Hematopoietic multipotent progenitor cell treated with erythropoietin and hydrocortisone succinate and interleukin-3 and kit ligand, for 8 days (in vitro differentiated cells): ENCODE measurements at regions not wholly inside any gene's neighbourhood (a gene's known extent, or its start where the extent isn't known, plus 50 kb on each side); places are given as distances from the start of the nearest gene placed in this dataset.

ENCODE experiments used
- DNase-seq: peaks from one replicate; pipeline ENCODE4 v3.0.0-alpha.2; 2015

GRCh38 chr3:187618722-187619121 is 51.5 kb downstream of the SST start:
- DNase-seq, result no peak

DNA sequence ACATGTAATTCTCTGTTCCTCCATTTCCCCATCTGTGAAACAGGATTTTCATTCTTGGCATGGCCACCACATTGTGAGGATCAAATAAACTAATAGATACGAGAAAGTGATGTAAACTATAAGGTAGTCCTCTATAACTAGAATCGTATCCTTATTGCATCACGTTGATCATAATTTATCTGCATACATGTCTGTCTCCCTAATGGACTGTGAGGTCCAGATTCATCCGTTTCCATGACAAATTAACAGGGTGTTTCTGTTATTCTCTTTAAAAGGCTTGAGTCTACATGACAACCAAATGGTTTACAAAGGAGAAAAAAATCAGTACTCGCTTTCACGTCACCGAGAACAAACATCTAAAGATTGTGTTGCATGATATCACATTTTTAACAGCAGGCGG is 53.0 kb downstream of the SST start:
- no peak for DNase-seq

DNA sequence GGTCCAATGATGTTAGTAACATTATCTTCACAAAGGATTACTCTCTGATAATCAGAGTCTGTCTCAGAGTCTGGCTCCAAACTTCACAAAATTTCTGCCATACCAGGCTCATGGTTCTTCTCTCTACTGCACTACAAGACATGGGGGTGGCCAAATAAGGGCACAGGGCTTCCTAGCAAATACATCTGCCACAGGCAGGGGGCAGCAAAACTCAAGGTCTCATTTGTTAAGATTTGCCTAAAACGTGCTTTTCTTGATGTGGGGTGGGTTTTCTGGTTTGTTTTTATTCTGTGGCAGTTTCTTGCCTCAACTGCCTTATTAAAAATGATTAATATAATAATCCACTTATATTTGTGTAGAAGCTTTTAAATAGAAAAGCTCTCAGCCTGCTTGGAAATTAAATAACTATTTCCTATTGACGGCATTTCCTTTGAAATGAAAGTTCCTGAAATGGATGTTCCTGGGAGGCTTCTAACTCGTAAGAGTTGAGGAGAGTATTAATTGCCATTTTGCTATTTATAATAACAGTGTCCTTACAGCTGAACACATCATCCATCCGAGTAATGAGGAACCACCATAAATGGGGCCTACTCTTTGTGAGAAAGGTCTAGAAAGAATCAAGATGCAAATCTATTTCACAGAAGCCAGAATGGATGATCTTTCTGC is 53.8 kb downstream of the SST start:
- peak; percentile 63 for DNase-seq

DNA sequence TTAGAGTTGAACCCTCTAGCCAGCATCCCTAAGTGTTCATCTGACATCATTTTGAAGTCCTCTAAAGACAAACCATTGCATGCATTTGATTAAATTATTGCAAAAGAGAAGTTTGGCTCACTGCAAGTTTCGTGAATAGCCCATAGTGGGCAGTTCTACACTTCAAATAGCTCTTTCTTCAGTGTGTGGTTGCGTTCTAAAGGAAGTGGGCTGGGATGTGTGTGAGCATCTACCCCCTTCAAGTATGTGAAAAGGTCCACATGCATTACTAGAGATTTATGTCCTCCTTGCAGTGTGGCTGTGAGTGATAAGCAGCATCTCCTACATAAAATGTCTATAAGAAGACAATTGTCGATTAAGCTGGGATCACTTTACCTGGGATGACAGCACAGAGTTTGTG is 54.6 kb downstream of the SST start:
- DNase-seq, result no peak

DNA sequence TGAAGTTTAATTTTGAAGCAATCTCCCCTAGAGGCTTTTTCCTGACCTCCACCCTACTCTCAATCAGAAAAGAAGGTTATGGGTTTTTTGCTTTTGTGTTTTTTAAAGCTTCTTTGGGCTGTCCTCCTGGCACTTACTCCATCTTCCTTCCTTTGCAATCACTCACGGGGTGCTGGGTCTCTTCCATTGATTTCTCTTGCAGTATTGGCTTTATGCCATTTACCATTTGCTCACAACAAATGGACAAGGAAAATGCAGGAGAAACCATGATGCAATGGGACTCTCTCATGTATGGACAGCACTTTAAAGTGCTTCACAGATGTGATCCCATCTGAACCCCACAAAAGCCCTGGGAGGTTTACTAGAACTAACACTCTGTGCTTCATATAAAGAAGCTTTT is 57.5 kb downstream of the SST start:
- DNase-seq, result no peak

DNA sequence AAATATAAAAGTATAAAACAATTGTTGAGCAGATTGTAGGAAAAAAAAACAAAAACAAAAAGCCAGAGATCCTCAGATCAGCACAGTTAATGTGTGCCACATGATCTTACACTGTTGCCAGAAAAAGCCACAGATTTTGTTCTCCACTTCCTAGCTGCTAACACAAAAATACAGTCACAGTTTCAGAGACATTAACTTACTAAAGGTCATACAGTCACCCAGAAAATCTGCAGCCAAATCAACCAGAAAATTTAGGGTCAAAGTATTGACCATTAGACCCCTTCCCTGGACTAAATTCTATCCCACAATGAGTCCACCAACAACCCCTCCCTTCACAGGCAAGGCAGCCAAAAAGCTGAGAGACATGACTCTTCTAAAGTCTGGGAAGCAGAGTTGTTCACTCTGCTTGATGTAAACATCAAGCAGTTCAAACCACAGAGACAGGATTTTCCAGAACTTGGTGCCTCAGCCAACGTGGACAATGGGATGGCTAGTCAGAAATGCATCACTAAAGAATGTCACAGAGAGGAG is 59.1 kb downstream of the SST start:
- DNase-seq, result no peak

DNA sequence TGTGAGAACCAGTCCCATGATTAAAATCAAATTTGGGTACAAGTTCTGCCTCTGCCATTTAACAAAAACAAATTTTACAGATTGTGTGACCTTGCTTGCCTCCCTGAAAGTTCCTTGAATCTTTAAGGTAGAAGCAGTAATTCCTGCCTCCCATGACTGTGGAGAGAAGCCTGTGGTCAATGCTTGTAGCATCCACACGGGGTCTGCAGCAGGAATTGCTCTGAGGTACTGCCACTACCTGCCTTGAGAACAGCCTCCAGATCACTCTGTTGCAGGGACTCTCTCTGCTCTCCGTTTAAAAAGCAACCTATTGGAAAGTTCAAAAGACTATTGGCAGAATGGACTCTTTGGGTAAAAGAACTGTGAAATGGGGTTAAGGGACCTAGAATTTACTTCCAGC is 75.9 kb downstream of the SST start:
- DNase-seq, result no peak

- DNase-seq, result no peak
Observed at GRCh38 chr3:187593451-187593850, 76.7 kb downstream of the SST start.

DNA sequence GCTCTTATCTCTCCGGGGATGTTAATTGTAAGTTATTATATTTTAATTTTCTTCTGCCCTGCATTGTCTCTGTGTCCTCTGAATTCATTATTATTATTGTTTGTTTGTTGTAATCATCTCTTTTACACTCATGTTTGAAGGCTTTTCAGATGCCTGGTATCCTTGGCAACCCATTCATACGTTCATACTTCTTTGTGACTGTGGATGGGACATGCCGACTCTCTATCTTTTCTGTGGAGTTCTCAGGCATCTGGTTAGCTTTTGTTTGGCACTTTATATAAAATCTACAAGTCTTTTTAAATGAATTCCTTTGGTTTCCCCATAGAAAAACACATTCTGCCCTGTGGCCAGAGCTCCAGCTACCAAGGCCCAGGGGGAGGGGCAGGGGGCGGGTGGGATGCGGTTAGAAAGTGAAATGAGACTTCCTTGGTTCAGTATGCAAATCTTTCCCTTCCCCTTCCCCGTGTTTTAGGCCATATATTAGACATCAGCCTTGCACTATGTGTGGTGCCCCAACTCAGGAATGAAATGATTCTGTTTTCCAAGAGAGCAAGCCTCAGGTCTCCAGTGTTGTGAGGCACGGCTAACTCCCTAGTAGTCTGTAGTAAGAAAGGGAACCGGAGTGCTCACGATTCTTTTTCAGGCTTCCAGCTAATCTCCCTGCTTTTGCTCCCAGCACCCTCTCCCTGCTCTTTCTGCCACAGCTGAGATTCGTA is 79.2 kb downstream of the SST start:
- no peak for DNase-seq

DNA sequence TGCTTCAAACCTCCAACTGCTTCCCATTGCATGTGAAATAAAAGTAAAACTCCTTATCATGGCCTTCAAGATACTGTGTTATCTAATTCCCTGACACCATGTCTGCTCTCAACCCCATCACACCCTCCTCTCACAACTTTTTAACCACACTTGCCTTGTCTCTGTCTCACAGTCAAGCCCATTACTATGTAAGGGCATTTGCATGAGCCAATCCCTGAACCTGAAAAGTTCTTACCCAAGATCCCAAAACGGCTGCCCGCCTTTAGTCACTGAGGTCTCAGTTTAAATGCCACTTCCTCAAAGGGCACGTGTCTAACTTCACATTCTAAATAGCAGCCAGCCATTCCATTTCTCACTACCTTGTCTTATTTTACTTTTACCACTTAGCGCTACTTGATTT is 83.1 kb downstream of the SST start:
- peak; percentile 84 for DNase-seq

GRCh38 chr3:187586226-187586625 is 84.0 kb downstream of the SST start:
- peak; percentile 13 for DNase-seq

- no peak for DNase-seq
Observed at GRCh38 chr3:187572441-187572840, 97.8 kb downstream of the SST start.

DNA sequence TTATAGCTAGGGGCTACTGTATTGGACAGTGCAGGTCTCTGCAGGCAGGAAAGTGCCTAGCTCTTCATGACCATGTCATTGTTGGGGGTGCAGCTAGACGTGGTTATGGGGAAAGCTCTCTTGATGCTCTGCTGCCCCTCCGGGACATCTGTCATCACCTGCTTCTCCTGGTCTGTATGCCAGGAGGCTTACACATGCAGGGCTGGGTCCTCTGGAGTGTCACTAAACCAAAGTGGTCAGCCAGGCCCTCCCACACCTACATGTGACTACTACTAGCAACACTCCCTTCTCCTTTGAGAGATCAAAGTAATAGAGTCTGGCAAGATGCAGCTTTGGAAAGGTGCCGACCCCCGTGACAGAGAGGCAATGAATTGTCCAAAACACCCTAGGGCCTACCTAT is 98.5 kb downstream of the SST start:
- DNase-seq, result no peak

DNA sequence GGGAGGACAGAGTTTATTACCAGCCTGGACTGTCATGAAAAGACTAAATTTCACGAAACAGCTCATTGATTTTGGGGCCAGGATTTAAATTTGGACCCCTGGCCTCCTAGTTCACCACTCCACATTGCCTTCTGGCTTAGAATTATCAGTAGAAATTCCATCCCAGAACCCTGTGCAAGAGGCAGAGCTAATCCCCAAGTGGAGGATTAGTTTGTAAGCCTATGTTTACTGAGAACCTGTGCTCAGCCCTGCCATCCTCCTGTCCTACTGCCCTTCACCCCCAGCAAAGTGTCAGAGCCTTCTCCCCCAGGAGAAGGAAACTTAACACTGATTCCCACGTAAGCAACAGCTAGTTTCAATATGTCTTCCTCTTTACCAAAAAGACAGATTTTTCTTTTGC is 99.4 kb downstream of the SST start:
- DNase-seq, result no peak

DNA sequence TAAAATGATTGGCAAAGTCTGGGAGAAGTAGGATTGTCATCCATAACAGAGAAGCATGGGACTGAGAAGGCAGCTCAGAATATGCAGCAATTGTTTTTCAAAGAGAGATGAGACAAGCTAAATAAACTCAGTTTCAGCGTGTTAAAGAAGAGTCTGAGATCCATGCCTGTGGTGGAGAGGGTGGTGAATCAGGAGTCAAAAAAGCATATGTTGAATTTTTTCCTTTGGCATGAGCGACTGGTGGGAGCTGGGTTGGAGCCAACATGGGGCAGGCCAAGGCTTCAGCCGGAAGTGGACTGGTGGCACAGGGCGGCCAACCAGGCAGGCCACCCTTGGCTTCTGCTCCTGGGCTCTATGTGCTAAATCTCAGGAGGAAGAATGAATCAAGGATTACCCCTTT is 102.0 kb downstream of the SST start:
- no peak for DNase-seq

GRCh38 chr3:187567661-187568121 is 102.5 kb downstream of the SST start:
- peak; percentile 16 for DNase-seq

GRCh38 chr3:187567021-187567420 is 103.2 kb downstream of the SST start:
- DNase-seq, result no peak

GRCh38 chr3:187565701-187566100 is 104.5 kb downstream of the SST start:
- no peak for DNase-seq

- no peak for DNase-seq
Observed at GRCh38 chr3:187558990-187559389, 111.2 kb downstream of the SST start.

DNA sequence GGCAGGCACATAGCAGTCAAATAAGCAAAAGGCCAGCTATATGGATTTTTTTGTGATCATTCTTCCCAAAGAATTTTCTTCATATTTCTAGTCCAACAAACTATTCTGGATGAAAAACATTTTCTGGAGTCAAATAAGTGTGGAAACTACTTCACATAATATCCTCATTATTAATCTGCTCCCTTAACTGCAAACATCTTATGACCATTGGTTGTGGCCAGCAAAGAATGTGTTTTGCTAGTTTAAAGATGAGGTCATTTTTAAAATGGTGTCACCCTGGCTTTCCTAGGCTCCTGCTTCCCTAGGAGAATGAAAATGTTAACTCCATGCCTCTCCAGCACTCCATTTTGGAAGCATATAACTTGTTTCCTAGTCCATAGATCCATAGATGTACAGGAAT is 118.8 kb downstream of the SST start:
- DNase-seq, result no peak

DNA sequence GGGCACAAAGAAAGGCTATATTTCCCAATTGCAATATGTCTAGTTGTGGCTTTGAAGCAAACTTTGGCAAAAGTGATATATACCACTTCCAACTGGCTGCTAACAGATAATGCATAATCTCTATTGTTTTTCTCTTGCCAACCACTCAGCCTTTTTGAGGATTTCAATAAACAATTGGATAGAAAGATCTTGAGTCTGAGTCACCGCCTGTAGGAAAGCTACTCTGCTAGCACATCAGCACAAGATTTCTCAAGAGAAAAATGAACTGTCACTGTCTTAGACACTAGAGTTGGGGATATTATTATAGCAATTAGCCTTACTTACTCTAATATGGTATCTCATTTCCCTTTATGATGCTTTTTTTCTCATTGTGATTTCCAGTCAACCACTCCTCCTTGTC is 119.7 kb downstream of the SST start:
- DNase-seq, result no peak

- no peak for DNase-seq
Observed at GRCh38 chr3:187545366-187545765, 124.8 kb downstream of the SST start.

DNA sequence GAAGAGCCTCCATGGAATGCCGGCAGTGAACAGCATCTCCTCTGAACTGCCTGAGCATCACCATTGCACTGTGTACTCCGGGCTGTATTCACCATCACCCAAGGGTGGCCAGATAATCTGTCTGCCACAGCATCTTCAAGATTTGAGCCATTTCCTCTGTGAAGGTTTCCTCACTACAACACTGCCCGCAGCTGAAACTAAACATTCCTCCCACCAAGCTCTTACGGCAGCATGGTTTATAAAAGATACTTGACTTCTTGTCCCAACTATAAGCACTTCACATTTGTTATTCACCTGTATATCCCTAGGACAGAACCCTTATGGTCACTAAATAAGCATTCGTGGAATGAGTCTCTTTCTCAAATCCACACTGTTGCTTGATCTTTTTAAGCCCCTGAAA is 125.9 kb downstream of the SST start:
- no peak for DNase-seq

- no peak for DNase-seq
Observed at GRCh38 chr3:187540847-187541246, 129.3 kb downstream of the SST start.

GRCh38 chr3:187536185-187536584 is 134.0 kb downstream of the SST start:
- DNase-seq, result no peak
